Gastrocnemius medialis (tissue), 4 donors: ENCODE measurements at regions not wholly inside any gene's neighbourhood (a gene's known extent, or its start where the extent isn't known, plus 50 kb on each side); places are given as distances from the start of the nearest gene placed in this dataset.

Experiments
- CTCF ChIP-seq, 5 experiments: fragments of 450-650 bp in 3 of 5; fragments of 200-600 bp in 2 of 5; sonication (generic) in 2 of 5; IDR thresholded peaks in 4 of 5; conservative IDR thresholded peaks in 1 of 5; 1 replicate in 4 of 5; 2 replicates in 1 of 5; pipeline ENCODE4 v1.5.1; 2016 to 2019; ENCODE audit warnings: antibody characterized with exemption in 5 of 5, mild to moderate bottlenecking in 3 of 5, moderate library complexity in 3 of 5
- POLR2A ChIP-seq, 2 donors: fragments of 450-650 bp; IDR thresholded peaks; one replicate each; pipeline ENCODE4 v1.6.1; 2017; ENCODE audit warnings: antibody characterized with exemption in 2 of 2, mild to moderate bottlenecking in 2 of 2, moderate library complexity in 2 of 2

- no peak for TF ChIP-seq CTCF (IDR thresholded peaks at IDR 0.05 in 4 of 5, conservative IDR thresholded peaks at IDR 0.05 in 1 of 5)
- no peak for TF ChIP-seq POLR2A (IDR thresholded peaks at IDR 0.05)
These were observed 369.5 kb downstream of the THBS2 start for GRCh38 chr6:168884050-168884645.
